Suprapubic skin (tissue), 4 donors: ENCODE measurements at regions not wholly inside any gene's neighbourhood (a gene's known extent, or its start where the extent isn't known, plus 50 kb on each side); places are given as distances from the start of the nearest gene placed in this dataset.

Experiments used
- DNase-seq, 2 donors: peaks; one replicate each; pipeline ENCODE4 v3.0.0-alpha.2; 2019; ENCODE audit warnings: low spot score in 2 of 2
- H3K27ac ChIP-seq: fragments of 200-600 bp; sonication (generic); one replicate; pipeline ENCODE4 v1.5.1; 2019
- H3K27me3 ChIP-seq: fragments of 200-600 bp; sonication (generic); one replicate; pipeline ENCODE4 v1.5.1; 2019
- H3K36me3 ChIP-seq: fragments of 200-600 bp; sonication (generic); one replicate; pipeline ENCODE4 v1.5.1; 2019
- H3K4me1 ChIP-seq: fragments of 200-600 bp; sonication (generic); one replicate; pipeline ENCODE4 v1.5.1; 2019
- H3K4me3 ChIP-seq: fragments of 200-600 bp; sonication (generic); one replicate; pipeline ENCODE4 v1.5.1; 2019; ENCODE audit warnings: mild to moderate bottlenecking
- H3K9me3 ChIP-seq: fragments of 200-600 bp; sonication (generic); one replicate; pipeline ENCODE4 v1.5.1; 2019
- EP300 ChIP-seq: sonication (generic); formaldehyde crosslinking; IDR thresholded peaks from one replicate; pipeline ENCODE4 v1.6.1; 2017; ENCODE audit warnings: antibody characterized with exemption
- POLR2A ChIP-seq, 2 donors: fragments of 450-650 bp; IDR thresholded peaks; one replicate each; pipeline ENCODE4 v1.6.1; 2017; ENCODE audit warnings: antibody characterized with exemption in 2 of 2, mild to moderate bottlenecking in 2 of 2, moderate library complexity in 2 of 2
- POLR2AphosphoS5 ChIP-seq, 3 donors: sonication (generic); formaldehyde crosslinking; IDR thresholded peaks; one replicate each; pipeline ENCODE4 v1.6.1; 2017; ENCODE audit warnings: antibody characterized with exemption in 3 of 3
- WGBS: methylation state at CpG from one replicate; pipeline ENCODE4 v1.1.5; 2018; 5-methylcytosine and 5-hydroxymethylcytosine counted together
- TF ChIP-seq, protein P1 (sequence below), 2 donors: fragments of 200-600 bp in 1 of 2; fragments of 450-650 bp in 1 of 2; sonication (generic) in 1 of 2; IDR thresholded peaks; one replicate each; pipeline ENCODE4 v1.5.1; 2016 to 2019; ENCODE audit warnings: antibody characterized with exemption in 2 of 2, mild to moderate bottlenecking in 1 of 2, moderate library complexity in 1 of 2

DNA sequence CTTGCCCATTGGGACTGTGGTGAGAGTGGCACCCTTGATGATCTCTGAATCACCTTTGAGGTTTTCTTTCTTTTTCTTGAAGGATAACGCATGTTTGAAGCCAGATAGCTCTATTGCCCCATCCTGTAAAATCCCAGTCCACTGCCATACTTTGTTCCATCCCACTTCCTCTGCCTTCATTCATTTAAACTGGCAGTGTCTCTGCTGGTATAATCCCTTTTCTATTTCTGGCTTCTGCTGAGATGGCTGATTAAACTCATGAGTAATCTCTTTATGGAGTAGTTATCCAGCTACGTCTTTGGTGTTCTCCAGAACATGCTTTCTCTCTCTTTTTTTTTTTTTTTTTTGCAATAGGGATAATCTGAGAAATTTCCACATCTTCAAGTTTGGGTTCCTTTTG is 656.5 kb upstream of the SALL1 start:
- 55% methylated on average over 2 of the region's 2 CpGs for WGBS
- H3K27me3 ChIP-seq, result peaks cover 3% of the 10 kb centered on the region
- TF ChIP-seq POLR2A (IDR thresholded peaks at IDR 0.05), result no peak
- TF ChIP-seq POLR2AphosphoS5 (IDR thresholded peaks at IDR 0.05), result no peak
- TF ChIP-seq, protein P1, sequence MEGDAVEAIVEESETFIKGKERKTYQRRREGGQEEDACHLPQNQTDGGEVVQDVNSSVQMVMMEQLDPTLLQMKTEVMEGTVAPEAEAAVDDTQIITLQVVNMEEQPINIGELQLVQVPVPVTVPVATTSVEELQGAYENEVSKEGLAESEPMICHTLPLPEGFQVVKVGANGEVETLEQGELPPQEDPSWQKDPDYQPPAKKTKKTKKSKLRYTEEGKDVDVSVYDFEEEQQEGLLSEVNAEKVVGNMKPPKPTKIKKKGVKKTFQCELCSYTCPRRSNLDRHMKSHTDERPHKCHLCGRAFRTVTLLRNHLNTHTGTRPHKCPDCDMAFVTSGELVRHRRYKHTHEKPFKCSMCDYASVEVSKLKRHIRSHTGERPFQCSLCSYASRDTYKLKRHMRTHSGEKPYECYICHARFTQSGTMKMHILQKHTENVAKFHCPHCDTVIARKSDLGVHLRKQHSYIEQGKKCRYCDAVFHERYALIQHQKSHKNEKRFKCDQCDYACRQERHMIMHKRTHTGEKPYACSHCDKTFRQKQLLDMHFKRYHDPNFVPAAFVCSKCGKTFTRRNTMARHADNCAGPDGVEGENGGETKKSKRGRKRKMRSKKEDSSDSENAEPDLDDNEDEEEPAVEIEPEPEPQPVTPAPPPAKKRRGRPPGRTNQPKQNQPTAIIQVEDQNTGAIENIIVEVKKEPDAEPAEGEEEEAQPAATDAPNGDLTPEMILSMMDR (IDR thresholded peaks at IDR 0.05), result no peak
- TF ChIP-seq EP300, result no peak
- no peak overlapping the region for H3K27ac ChIP-seq
- no peaks in the 10 kb centered on the region for H3K4me1 ChIP-seq
- H3K4me3 ChIP-seq, result no peak overlapping the region
- peaks cover 4% of the 10 kb centered on the region for H3K9me3 ChIP-seq
- H3K36me3 ChIP-seq, result no peaks in the 10 kb centered on the region
- no peak for DNase-seq

DNA sequence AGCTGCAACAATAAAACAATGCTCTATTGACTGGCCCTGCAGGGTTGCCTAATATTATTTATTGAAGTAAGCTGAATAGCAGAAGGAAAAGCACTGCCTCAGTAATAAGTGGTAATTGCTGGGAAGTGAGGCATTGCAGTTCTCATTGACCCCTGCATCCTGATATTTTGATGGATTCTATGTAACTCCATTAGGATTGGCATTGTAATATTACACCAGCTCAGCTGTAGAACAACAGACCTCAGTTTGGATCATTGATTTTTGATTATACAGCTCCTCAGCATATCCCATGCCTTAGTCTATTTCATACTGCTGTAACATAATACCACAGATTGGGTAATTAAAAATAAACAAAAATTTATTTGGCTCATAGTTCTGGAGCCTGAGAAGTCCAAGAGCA is 650.6 kb upstream of the SALL1 start:
- no peak for DNase-seq
- H3K4me1 ChIP-seq, result no peaks in the 10 kb centered on the region
- no peaks in the 10 kb centered on the region for H3K27me3 ChIP-seq
- H3K36me3 ChIP-seq, result no peaks in the 10 kb centered on the region
- H3K9me3 ChIP-seq, result no peaks in the 10 kb centered on the region
- TF ChIP-seq, protein P1 (IDR thresholded peaks at IDR 0.05), result no peak
- no peak for TF ChIP-seq EP300
- no peak for TF ChIP-seq POLR2AphosphoS5 (IDR thresholded peaks at IDR 0.05)
- no peak for TF ChIP-seq POLR2A (IDR thresholded peaks at IDR 0.05)
- no peak overlapping the region for H3K4me3 ChIP-seq
- H3K27ac ChIP-seq, result no peak overlapping the region

DNA sequence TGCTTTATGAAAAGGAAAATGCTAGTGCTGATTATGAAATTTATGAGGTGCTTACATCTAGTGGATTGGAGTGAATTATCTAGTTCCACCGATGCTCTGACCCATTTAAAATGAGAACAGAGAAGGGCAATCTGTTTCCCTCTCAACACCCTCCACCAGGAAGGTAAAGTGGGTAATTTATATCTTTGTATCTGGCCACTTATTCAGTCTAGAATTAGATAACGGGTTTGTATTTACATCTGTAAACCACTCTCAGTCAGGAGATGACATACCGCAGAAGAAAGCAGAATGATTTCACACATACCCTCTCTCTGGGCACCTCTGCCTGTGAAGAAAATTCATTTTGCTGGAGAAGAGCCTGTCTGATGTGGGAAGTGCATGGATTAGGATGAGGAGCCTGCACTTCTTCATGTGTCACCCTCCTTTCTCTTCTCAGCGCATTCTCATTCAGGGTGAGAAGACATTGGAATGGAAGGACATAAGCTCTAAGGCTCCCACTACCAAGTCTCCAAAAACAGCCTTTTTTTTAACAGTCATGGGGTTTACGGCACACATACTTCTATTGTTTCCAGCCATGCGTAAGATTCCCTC is 646.7 kb upstream of the SALL1 start:
- Histone ChIP-seq H3K9me3 (no peaks in the 10 kb centered on the region), H3K27me3 (no peaks in the 10 kb centered on the region), H3K4me1 (no peaks in the 10 kb centered on the region), H3K4me3 (no peak overlapping the region), H3K27ac (no peak overlapping the region), H3K36me3 (no peaks in the 10 kb centered on the region)
- TF ChIP-seq EP300, result no peak
- no peak for DNase-seq
- 59% methylated on average over 6 of the region's 6 CpGs for WGBS

DNA sequence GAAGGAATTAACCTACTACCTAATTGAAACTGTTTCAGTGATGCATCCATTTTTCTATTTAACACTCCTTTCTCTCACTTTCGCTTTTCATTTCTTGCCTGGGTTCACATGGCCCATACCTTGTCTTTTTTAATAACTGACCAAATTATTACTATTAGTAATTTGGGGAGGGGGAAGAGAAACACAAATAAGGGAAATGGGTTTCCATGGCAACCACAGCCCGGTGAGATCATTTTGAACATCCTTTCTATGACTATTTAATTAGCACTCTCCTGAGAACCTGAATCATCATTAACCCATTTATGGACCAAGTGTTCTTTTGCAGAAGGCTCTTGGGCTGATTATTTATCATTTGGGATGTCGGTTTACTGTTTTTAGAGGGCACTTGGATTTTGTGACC is 628.2 kb upstream of the SALL1 start:
- DNase-seq, result no peak
- Histone ChIP-seq H3K4me1 (no peaks in the 10 kb centered on the region), H3K27me3 (no peaks in the 10 kb centered on the region), H3K9me3 (no peaks in the 10 kb centered on the region), H3K4me3 (no peak overlapping the region), H3K27ac (no peak overlapping the region), H3K36me3 (no peaks in the 10 kb centered on the region)
- TF ChIP-seq, protein P1 (IDR thresholded peaks at IDR 0.05), result no peak
- no peak for TF ChIP-seq EP300
- TF ChIP-seq POLR2AphosphoS5 (IDR thresholded peaks at IDR 0.05), result no peak
- TF ChIP-seq POLR2A (IDR thresholded peaks at IDR 0.05), result no peak
- 77% methylated on average over 3 of the region's 3 CpGs for WGBS

DNA sequence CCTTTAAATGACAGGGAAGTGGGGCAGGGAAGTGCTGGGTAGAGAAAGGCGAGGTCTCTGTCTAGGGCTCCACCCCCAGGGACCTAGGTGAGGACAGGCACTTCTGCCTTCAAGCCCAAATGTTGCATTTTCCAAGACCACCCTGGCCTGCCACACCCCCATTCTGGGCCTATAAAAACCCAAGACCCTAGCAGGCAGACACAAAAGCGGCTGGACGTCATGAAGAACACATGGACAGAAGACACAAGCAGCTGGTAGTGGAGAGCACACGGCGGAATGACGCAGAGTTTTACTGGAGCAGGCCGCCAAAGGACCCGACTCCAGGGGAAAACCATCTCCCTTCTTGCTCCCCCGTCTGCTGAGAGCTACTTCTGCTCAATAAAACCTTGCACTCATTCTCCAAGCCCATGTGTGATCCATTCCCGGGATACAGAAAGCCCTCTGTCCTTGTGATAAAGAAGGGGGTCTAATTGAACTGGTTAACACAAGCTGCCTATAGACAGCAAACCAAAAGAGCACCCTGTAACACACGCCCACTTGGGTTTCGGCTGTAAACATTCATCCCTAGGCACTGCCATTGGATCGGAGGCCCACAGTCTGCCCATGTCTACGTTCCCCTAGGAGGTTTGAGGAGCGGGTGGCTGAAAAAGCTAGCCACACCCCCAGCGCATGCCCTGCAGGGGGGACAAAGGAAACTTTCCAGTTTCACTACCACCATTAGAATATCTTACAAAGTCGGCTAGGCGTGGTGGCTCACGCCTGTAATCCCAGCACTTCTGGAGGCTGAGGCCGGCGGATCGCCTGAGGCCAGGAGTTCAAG is 622.2 kb upstream of the SALL1 start:
- H3K4me1 ChIP-seq, result no peaks in the 10 kb centered on the region
- TF ChIP-seq POLR2A (IDR thresholded peaks at IDR 0.05) (no peak), EP300 (no peak), POLR2AphosphoS5 (IDR thresholded peaks at IDR 0.05) (no peak)
- TF ChIP-seq, protein P1 (IDR thresholded peaks at IDR 0.05), result no peak
- DNase-seq, result no peak
- H3K4me3 ChIP-seq, result no peak overlapping the region
- peaks cover 12% of the 10 kb centered on the region for H3K27me3 ChIP-seq
- 63% methylated on average over 15 of the region's 22 CpGs for WGBS
- no peaks in the 10 kb centered on the region for H3K9me3 ChIP-seq
- no peak overlapping the region for H3K27ac ChIP-seq
- H3K36me3 ChIP-seq, result no peaks in the 10 kb centered on the region
